H1 (cell line): ENCODE measurements at regions not wholly inside any gene's neighbourhood (a gene's known extent, or its start where the extent isn't known, plus 50 kb on each side); places are given as distances from the start of the nearest gene placed in this dataset.

ENCODE experiments used
- BACH1 ChIP-seq: IDR thresholded peaks from 2 replicates; pipeline ENCODE4 v1.6.1; 2012; ENCODE audit warnings: low read length, improper control_type of control experiment
- CTBP2 ChIP-seq: IDR thresholded peaks from 2 replicates; pipeline ENCODE4 v1.7.0; 2011; ENCODE audit warnings: borderline replicate concordance, mild to moderate bottlenecking, moderate library complexity, mixed read lengths, low read length; ENCODE audit not compliant: insufficient read depth, insufficient read length
- FOSL1 ChIP-seq: IDR thresholded peaks from 2 replicates; pipeline ENCODE4 v1.6.1; 2011; ENCODE audit warnings: mild to moderate bottlenecking, low read depth, low read length, moderate library complexity; ENCODE audit not compliant: insufficient read depth
- GABPA ChIP-seq: IDR thresholded peaks from 2 replicates; pipeline ENCODE4 v1.6.1; 2011; ENCODE audit warnings: mild to moderate bottlenecking, low read length, moderate library complexity, borderline replicate concordance; ENCODE audit not compliant: insufficient read depth
- KDM4A ChIP-seq: IDR thresholded peaks from one replicate; pipeline ENCODE4 v1.7.1; 2012; ENCODE audit warnings: low read depth, mild to moderate bottlenecking, moderate library complexity, low read length, inconsistent platforms; ENCODE audit not compliant: severe bottlenecking
- NRF1 ChIP-seq: IDR thresholded peaks from 2 replicates; pipeline ENCODE4 v1.6.1; 2011; ENCODE audit warnings: mild to moderate bottlenecking, low read depth, low read length, improper control_type of control experiment
- SP1 ChIP-seq: IDR thresholded peaks from 2 replicates; pipeline ENCODE4 v1.6.1; 2011; ENCODE audit warnings: low read depth, low read length
- TBP ChIP-seq: IDR thresholded peaks from 2 replicates; pipeline ENCODE4 v1.6.1; 2011; ENCODE audit warnings: low read depth, low read length, improper control_type of control experiment
- TEAD4 ChIP-seq: IDR thresholded peaks from 2 replicates; pipeline ENCODE4 v1.6.1; 2012; ENCODE audit warnings: low read depth, low read length, inconsistent platforms, mixed read lengths
- TF ChIP-seq, protein P1 (sequence below): fragments of 300-600 bp; sonication (generic); IDR thresholded peaks from 2 replicates; pipeline ENCODE4 v1.7.1; 2012; ENCODE audit warnings: low read length, moderate library complexity, mild to moderate bottlenecking, inconsistent platforms; ENCODE audit not compliant: insufficient replicate concordance

DNA sequence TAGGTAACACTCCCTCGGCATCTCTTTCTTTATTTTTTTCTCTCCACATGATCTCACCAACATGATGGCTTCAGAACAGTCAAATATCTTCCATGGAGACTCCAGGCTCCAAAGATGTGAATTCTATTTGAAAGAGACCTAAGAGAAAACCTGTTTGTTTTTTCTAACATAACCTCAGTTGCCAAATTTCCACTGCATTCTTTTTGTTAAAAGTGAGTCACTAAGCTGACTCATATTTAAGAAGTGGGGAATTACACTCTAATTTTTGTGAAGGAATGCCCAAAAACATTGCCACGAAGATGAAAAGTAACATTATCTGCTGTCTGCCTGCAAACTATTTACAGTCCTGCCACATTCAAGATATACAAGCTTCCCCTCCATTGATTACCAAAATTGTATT is 1337.6 kb downstream of the LRFN5 start (continued):
- TF ChIP-seq, protein P1, sequence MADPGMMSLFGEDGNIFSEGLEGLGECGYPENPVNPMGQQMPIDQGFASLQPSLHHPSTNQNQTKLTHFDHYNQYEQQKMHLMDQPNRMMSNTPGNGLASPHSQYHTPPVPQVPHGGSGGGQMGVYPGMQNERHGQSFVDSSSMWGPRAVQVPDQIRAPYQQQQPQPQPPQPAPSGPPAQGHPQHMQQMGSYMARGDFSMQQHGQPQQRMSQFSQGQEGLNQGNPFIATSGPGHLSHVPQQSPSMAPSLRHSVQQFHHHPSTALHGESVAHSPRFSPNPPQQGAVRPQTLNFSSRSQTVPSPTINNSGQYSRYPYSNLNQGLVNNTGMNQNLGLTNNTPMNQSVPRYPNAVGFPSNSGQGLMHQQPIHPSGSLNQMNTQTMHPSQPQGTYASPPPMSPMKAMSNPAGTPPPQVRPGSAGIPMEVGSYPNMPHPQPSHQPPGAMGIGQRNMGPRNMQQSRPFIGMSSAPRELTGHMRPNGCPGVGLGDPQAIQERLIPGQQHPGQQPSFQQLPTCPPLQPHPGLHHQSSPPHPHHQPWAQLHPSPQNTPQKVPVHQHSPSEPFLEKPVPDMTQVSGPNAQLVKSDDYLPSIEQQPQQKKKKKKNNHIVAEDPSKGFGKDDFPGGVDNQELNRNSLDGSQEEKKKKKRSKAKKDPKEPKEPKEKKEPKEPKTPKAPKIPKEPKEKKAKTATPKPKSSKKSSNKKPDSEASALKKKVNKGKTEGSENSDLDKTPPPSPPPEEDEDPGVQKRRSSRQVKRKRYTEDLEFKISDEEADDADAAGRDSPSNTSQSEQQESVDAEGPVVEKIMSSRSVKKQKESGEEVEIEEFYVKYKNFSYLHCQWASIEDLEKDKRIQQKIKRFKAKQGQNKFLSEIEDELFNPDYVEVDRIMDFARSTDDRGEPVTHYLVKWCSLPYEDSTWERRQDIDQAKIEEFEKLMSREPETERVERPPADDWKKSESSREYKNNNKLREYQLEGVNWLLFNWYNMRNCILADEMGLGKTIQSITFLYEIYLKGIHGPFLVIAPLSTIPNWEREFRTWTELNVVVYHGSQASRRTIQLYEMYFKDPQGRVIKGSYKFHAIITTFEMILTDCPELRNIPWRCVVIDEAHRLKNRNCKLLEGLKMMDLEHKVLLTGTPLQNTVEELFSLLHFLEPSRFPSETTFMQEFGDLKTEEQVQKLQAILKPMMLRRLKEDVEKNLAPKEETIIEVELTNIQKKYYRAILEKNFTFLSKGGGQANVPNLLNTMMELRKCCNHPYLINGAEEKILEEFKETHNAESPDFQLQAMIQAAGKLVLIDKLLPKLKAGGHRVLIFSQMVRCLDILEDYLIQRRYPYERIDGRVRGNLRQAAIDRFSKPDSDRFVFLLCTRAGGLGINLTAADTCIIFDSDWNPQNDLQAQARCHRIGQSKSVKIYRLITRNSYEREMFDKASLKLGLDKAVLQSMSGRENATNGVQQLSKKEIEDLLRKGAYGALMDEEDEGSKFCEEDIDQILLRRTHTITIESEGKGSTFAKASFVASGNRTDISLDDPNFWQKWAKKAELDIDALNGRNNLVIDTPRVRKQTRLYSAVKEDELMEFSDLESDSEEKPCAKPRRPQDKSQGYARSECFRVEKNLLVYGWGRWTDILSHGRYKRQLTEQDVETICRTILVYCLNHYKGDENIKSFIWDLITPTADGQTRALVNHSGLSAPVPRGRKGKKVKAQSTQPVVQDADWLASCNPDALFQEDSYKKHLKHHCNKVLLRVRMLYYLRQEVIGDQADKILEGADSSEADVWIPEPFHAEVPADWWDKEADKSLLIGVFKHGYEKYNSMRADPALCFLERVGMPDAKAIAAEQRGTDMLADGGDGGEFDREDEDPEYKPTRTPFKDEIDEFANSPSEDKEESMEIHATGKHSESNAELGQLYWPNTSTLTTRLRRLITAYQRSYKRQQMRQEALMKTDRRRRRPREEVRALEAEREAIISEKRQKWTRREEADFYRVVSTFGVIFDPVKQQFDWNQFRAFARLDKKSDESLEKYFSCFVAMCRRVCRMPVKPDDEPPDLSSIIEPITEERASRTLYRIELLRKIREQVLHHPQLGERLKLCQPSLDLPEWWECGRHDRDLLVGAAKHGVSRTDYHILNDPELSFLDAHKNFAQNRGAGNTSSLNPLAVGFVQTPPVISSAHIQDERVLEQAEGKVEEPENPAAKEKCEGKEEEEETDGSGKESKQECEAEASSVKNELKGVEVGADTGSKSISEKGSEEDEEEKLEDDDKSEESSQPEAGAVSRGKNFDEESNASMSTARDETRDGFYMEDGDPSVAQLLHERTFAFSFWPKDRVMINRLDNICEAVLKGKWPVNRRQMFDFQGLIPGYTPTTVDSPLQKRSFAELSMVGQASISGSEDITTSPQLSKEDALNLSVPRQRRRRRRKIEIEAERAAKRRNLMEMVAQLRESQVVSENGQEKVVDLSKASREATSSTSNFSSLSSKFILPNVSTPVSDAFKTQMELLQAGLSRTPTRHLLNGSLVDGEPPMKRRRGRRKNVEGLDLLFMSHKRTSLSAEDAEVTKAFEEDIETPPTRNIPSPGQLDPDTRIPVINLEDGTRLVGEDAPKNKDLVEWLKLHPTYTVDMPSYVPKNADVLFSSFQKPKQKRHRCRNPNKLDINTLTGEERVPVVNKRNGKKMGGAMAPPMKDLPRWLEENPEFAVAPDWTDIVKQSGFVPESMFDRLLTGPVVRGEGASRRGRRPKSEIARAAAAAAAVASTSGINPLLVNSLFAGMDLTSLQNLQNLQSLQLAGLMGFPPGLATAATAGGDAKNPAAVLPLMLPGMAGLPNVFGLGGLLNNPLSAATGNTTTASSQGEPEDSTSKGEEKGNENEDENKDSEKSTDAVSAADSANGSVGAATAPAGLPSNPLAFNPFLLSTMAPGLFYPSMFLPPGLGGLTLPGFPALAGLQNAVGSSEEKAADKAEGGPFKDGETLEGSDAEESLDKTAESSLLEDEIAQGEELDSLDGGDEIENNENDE = no peak
- TF ChIP-seq SP1 (no peak), NRF1 (no peak), FOSL1 (no peak), TEAD4 (no peak), KDM4A (no peak), CTBP2 (no peak), BACH1 (no peak), TBP (no peak), GABPA (no peak)
